ENCODE measurements at regions not wholly inside any gene's neighbourhood (a gene's known extent, or its start where the extent isn't known, plus 50 kb on each side); places are given as distances from the start of the nearest gene placed in this dataset.

DNA sequence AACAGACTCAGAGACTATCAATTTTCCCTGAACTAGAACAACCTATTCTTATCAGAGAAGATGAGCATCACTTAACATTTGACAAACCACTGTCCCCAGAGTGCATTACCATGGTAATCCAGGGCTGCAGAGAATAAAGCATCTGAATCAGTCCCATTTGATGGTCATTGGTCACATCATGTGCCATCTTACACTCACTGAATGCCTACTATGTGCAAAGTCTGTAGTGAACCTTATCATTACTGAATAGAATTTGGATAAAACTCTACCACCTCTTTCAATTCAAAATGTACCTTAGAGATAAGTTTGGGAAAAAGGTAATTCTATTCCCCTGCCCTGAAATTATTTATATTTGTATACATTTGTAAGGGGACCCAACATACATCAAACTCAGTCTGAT lies 156.4 kb upstream of the TRPC7 start:
- CTCF ChIA-PET, result no interaction called here
- POLR2A ChIA-PET, result no interaction called here
- no peak overlapping the region for H3K4me2 ChIP-seq
- H3K27ac ChIP-seq, result no peak overlapping the region
- H3K9me3 ChIP-seq, result no peaks in the 10 kb centered on the region
- FAIRE-seq (no peak), ATAC-seq (no peak), DNase-seq (ENCODE audit: low read depth in 1 of 2, low spot score in 1 of 2) (no peak)
- TF ChIP-seq ESRRA (IDR thresholded peaks at IDR 0.05; ENCODE audit: borderline replicate concordance, low read length) (no peak), NR3C1 (IDR thresholded peaks at IDR 0.05) (no peak), EHF (CRISPR knock-in tag; IDR thresholded peaks at IDR 0.05) (no peak), TFCP2L1 (CRISPR knock-in tag; IDR thresholded peaks at IDR 0.05) (no peak), RCOR1 (IDR thresholded peaks at IDR 0.05; ENCODE audit: low read depth, low read length) (no peak), BHLHE40 (IDR thresholded peaks at IDR 0.05; ENCODE audit: low read depth, low read length) (no peak)
- H3K4me3 ChIP-seq, result no peak overlapping the region
- no peaks in the 10 kb centered on the region for H3K4me1 ChIP-seq

DNA sequence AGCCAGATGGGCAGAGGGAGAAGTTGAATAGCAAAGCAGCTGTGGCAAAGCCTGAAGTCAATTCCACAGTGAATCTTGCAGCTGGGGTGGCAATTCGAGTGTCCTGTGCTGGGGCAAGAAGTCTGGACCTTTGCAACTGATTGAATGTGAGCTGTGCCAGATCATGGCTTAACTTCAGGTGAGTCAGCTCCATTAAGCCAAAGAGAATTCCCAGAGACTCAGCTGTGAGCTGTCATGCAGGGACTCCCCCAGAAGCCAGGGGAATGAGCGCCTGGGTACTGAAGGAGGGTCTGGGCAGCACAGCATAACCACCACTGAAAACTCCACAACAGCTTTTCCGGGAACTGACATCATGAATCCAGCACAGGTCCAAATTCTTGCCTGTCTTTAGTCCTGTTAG lies 153.5 kb upstream of the TRPC7 start:
- WGBS (ENCODE audit: missing lambda C conversion rate), result 3% methylated on average over 3 of the region's 3 CpGs
- no peaks in the 10 kb centered on the region for H3K9me3 ChIP-seq
- H3K4me1 ChIP-seq, result no peaks in the 10 kb centered on the region
- no peak overlapping the region for H3K27ac ChIP-seq
- ATAC-seq (no peak), FAIRE-seq (no peak), DNase-seq (ENCODE audit: low read depth in 1 of 2, low spot score in 1 of 2) (no peak)
- TF ChIP-seq NR3C1 (IDR thresholded peaks at IDR 0.05) (no peak), MYC (IDR thresholded peaks at IDR 0.05; ENCODE audit: borderline replicate concordance, low read length) (no peak)
- POLR2A ChIA-PET, result no interaction called here
- H3K4me3 ChIP-seq, result no peak overlapping the region
- H3K4me2 ChIP-seq, result no peak overlapping the region
- CTCF ChIA-PET, result interaction anchor here (0.8 kb wide), 1 partner anchor 251 kb away, joined by 3 read pairs; no protein-coding TSS in a partner anchor

DNA sequence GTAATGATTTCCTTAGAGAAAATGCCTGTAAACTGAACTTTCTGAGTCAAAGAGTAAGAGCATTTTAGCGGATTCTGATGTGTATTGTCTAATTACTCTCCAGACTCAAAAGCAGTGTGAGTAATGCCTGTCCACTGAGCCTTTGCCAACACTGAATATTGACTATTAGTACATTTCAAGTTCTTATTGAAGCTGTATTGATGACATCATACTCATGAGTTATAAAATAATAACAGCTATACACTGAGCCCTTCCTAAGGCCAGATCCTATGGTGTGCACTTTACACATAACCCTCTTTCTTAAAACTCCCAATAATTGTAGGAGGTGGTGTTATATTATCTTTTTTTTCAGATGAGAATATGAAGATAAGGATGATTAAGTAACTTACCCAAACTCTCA lies 152.8 kb upstream of the TRPC7 start:
- H3K9me3 ChIP-seq, result no peaks in the 10 kb centered on the region
- no peak overlapping the region for H3K27ac ChIP-seq
- no peaks in the 10 kb centered on the region for H3K4me1 ChIP-seq
- TF ChIP-seq ZSCAN20 (CRISPR knock-in tag; IDR thresholded peaks at IDR 0.05), result no peak
- TF ChIP-seq CBX8 (IDR thresholded peaks at IDR 0.05), result 0 out of 2 replicates have a peak, but pooled peaks have one; percentile 11
- ChIA-PET POLR2A (no interaction called here), CTCF (no interaction called here)
- H3K4me2 ChIP-seq, result no peak overlapping the region
- ATAC-seq (no peak), DNase-seq (ENCODE audit: low read depth in 1 of 2, low spot score in 1 of 2) (no peak), FAIRE-seq (no peak)
- 9% methylated on average over 1 of the region's 1 CpG for whole genome bisulfite sequencing (ENCODE audit: missing lambda C conversion rate)
- no peak overlapping the region for H3K4me3 ChIP-seq

DNA sequence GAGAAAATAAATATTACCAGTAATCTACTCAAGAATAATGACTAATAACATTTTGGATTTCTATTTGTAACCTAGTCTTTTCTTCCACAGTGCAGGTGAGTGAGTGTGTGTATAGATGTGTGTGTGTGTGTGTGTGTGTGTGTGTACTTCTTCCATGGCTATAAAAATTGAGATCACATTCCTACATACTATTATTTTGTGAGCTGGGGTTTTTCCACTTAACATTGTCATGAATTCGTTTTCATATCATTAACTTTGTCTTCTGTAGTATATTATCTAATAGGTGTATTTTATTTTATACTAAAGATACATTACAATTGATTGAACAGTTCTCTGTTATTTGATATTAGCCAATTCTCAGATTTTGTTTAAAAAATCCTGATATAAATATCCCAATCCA lies 152.4 kb upstream of the TRPC7 start:
- no peak for FAIRE-seq
- Histone ChIP-seq H3K4me2 (no peak overlapping the region), H3K4me3 (no peak overlapping the region), H3K4me1 (no peaks in the 10 kb centered on the region), H3K27ac (no peak overlapping the region), H3K9me3 (no peaks in the 10 kb centered on the region)
- no peak for DNase-seq (ENCODE audit: low read depth in 1 of 2, low spot score in 1 of 2)
- 6% methylated on average over 1 of the region's 1 CpG for WGBS (ENCODE audit: missing lambda C conversion rate)
- ATAC-seq, result no peak
- ChIA-PET POLR2A (no interaction called here), CTCF (no interaction called here)
- TF ChIP-seq TFCP2L1 (CRISPR knock-in tag; IDR thresholded peaks at IDR 0.05), result no peak
- peak; percentile 26 for TF ChIP-seq ZFP36 (IDR thresholded peaks at IDR 0.05; ENCODE audit: borderline replicate concordance, partially characterized antibody)
- TF ChIP-seq RNF2 (IDR thresholded peaks at IDR 0.05; ENCODE audit: borderline replicate concordance, low read depth), result peak; percentile 89; the same call in 1 of the 2 replicates
- no peak for TF ChIP-seq HOXB5 (CRISPR knock-in tag; IDR thresholded peaks at IDR 0.05)
- TF ChIP-seq CBX8 (IDR thresholded peaks at IDR 0.05), result peak; percentile 85; the same call in 1 of the 2 replicates

DNA sequence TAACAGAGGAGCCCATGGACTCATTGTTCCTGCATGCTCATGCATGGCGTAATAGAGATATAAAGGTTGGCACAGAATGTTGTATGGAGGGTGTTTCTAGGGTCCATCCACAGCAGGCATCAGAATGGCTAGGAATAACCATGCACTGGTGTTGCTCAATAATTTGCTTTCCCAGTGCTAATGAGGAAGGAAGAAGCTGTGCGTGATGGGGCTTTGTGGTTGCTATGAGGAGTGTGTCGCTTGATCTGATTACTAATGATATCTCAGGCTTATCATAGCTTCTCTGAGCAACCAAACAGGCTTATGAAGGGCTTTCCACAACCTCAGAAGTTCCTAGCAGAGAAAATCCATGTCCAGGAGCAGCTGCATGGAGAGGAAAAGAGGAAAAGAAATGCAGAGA lies 151.3 kb upstream of the TRPC7 start:
- 18% methylated on average over 3 of the region's 3 CpGs for WGBS (ENCODE audit: missing lambda C conversion rate)
- FAIRE-seq (no peak), DNase-seq (ENCODE audit: low read depth in 1 of 2, low spot score in 1 of 2) (no peak), ATAC-seq (no peak)
- no peak for TF ChIP-seq TP53 (CRISPR knock-in tag; IDR thresholded peaks at IDR 0.05)
- TF ChIP-seq, protein P1, sequence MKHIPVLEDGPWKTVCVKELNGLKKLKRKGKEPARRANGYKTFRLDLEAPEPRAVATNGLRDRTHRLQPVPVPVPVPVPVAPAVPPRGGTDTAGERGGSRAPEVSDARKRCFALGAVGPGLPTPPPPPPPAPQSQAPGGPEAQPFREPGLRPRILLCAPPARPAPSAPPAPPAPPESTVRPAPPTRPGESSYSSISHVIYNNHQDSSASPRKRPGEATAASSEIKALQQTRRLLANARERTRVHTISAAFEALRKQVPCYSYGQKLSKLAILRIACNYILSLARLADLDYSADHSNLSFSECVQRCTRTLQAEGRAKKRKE (CRISPR knock-in tag; IDR thresholded peaks at IDR 0.05; ENCODE audit: low read depth), result no peak
- TF ChIP-seq, protein P2, sequence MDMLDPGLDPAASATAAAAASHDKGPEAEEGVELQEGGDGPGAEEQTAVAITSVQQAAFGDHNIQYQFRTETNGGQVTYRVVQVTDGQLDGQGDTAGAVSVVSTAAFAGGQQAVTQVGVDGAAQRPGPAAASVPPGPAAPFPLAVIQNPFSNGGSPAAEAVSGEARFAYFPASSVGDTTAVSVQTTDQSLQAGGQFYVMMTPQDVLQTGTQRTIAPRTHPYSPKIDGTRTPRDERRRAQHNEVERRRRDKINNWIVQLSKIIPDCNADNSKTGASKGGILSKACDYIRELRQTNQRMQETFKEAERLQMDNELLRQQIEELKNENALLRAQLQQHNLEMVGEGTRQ (IDR thresholded peaks at IDR 0.05), result no peak
- no peak for TF ChIP-seq FOSL2 (IDR thresholded peaks at IDR 0.05)
- no peak for TF ChIP-seq FOSL2 (CRISPR knock-in tag; IDR thresholded peaks at IDR 0.05)
- TF ChIP-seq ESRRA (IDR thresholded peaks at IDR 0.05; ENCODE audit: borderline replicate concordance, low read length), result no peak
- no peak for TF ChIP-seq FOXS1 (CRISPR knock-in tag; IDR thresholded peaks at IDR 0.05)
- TF ChIP-seq CHD2 (IDR thresholded peaks at IDR 0.05; ENCODE audit: low read length, partially characterized antibody), result no peak
- TF ChIP-seq, protein P3, sequence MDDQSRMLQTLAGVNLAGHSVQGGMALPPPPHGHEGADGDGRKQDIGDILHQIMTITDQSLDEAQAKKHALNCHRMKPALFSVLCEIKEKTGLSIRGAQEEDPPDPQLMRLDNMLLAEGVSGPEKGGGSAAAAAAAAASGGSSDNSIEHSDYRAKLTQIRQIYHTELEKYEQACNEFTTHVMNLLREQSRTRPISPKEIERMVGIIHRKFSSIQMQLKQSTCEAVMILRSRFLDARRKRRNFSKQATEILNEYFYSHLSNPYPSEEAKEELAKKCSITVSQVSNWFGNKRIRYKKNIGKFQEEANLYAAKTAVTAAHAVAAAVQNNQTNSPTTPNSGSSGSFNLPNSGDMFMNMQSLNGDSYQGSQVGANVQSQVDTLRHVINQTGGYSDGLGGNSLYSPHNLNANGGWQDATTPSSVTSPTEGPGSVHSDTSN (IDR thresholded peaks at IDR 0.05), result no peak
- TF ChIP-seq, protein P4, sequence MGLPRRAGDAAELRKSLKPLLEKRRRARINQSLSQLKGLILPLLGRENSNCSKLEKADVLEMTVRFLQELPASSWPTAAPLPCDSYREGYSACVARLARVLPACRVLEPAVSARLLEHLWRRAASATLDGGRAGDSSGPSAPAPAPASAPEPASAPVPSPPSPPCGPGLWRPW (IDR thresholded peaks at IDR 0.05), result no peak
- no peak for TF ChIP-seq NR3C1 (IDR thresholded peaks at IDR 0.05)
- TF ChIP-seq KDM1A (IDR thresholded peaks at IDR 0.05; ENCODE audit: low read depth), result no peak
- no peak overlapping the region for H3K4me2 ChIP-seq
- H3K9me3 ChIP-seq, result no peaks in the 10 kb centered on the region
- no peak overlapping the region for H3K27ac ChIP-seq
- ChIA-PET POLR2A (no interaction called here), CTCF (interaction anchor here (1.3 to 2.0 kb wide), 2 partner anchors 8 to 13 kb away, joined by 4 to 5 read pairs; no protein-coding TSS in a partner anchor)
- H3K4me1 ChIP-seq, result no peaks in the 10 kb centered on the region
- H3K4me3 ChIP-seq, result no peak overlapping the region

Data from A549 (cell line).